ENCODE measurements at regions not wholly inside any gene's neighbourhood (a gene's known extent, or its start where the extent isn't known, plus 50 kb on each side); places are given as distances from the start of the nearest gene placed in this dataset.

- TF ChIP-seq GATA2 (IDR thresholded peaks at IDR 0.05; ENCODE audit: low read depth, low read length) (no peak), GATA3 (IDR thresholded peaks at IDR 0.05; ENCODE audit: low read depth, low read length) (no peak)
Observed at GRCh38 chrX:96433409-96434077, 251.1 kb upstream of the DIAPH2 start.

Data from SH-SY5Y (cell line).